PC-3 (cell line): ENCODE measurements at regions not wholly inside any gene's neighbourhood (a gene's known extent, or its start where the extent isn't known, plus 50 kb on each side); places are given as distances from the start of the nearest gene placed in this dataset.

Experiments
- EZH2 ChIP-seq: fragments of 300-600 bp; sonication (generic); IDR thresholded peaks from one replicate; pipeline ENCODE4 v1.6.1; 2017; ENCODE audit warnings: antibody characterized with exemption, mild to moderate bottlenecking, low read length; ENCODE audit not compliant: unreplicated experiment
- EZH2phosphoT487 ChIP-seq: fragments of 300-600 bp; sonication (generic); IDR thresholded peaks from 2 replicates; pipeline ENCODE4 v1.6.1; 2018; ENCODE audit warnings: mild to moderate bottlenecking, antibody characterized with exemption, low read length, borderline replicate concordance
- TF ChIP-seq, protein P1 (sequence below): fragments of 300-600 bp; sonication (generic); conservative IDR thresholded peaks from 2 replicates; pipeline ENCODE4 v1.5.1; 2017; ENCODE audit warnings: antibody characterized with exemption, low read depth, mild to moderate bottlenecking, low read length

DNA sequence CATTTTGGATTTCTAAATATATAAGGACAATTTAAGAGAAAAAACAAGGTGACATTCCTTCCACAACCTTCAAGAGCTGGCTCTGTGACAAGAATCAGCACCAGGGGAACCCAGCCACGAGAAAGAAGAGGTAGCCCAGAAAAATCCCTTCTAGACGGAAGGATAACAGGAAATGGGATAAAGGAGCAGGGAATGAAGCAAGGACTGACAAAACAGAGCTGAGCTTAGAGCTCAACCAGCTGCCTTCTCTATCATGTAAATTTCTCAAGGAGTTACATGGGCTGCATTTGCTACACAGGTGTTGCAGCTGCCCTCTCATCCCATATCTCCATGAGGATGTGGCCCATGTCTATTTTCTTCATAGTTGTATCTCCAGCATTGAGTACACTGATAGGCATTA, 154.2 kb upstream of the PRDX4 start:
- TF ChIP-seq, protein P1, sequence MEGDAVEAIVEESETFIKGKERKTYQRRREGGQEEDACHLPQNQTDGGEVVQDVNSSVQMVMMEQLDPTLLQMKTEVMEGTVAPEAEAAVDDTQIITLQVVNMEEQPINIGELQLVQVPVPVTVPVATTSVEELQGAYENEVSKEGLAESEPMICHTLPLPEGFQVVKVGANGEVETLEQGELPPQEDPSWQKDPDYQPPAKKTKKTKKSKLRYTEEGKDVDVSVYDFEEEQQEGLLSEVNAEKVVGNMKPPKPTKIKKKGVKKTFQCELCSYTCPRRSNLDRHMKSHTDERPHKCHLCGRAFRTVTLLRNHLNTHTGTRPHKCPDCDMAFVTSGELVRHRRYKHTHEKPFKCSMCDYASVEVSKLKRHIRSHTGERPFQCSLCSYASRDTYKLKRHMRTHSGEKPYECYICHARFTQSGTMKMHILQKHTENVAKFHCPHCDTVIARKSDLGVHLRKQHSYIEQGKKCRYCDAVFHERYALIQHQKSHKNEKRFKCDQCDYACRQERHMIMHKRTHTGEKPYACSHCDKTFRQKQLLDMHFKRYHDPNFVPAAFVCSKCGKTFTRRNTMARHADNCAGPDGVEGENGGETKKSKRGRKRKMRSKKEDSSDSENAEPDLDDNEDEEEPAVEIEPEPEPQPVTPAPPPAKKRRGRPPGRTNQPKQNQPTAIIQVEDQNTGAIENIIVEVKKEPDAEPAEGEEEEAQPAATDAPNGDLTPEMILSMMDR: no peak
- TF ChIP-seq EZH2: no peak
- TF ChIP-seq EZH2phosphoT487: no peak
